ENCODE measurements at regions not wholly inside any gene's neighbourhood (a gene's known extent, or its start where the extent isn't known, plus 50 kb on each side); places are given as distances from the start of the nearest gene placed in this dataset.

DNA sequence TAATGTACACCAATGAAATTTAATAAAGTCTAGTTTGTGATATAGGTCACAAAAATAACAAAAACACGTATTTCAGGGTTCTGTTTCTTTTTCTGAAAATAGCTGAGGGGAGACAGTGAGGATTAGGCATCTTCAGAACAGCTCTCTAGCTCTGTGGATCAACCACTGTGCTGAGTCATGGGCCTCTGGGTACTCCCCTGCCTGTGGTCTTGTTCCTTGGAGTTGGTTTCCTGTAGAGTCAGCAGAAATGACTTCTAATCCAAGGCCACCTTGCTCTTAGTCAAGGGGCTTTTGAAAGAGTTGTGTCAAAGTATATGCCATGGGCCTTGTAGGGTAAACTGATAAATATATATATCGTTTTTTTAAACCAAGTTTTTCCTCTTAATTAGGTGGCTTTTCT is 141.8 kb upstream of the ZRANB2 start:
- ChIA-PET POLR2A (no interaction called here), CTCF (interaction anchor here (1.3 kb wide), 1 partner anchor 48 kb away, joined by 3 read pairs; no protein-coding TSS in a partner anchor)
- TF ChIP-seq, protein P1, sequence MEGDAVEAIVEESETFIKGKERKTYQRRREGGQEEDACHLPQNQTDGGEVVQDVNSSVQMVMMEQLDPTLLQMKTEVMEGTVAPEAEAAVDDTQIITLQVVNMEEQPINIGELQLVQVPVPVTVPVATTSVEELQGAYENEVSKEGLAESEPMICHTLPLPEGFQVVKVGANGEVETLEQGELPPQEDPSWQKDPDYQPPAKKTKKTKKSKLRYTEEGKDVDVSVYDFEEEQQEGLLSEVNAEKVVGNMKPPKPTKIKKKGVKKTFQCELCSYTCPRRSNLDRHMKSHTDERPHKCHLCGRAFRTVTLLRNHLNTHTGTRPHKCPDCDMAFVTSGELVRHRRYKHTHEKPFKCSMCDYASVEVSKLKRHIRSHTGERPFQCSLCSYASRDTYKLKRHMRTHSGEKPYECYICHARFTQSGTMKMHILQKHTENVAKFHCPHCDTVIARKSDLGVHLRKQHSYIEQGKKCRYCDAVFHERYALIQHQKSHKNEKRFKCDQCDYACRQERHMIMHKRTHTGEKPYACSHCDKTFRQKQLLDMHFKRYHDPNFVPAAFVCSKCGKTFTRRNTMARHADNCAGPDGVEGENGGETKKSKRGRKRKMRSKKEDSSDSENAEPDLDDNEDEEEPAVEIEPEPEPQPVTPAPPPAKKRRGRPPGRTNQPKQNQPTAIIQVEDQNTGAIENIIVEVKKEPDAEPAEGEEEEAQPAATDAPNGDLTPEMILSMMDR (IDR thresholded peaks at IDR 0.05; ENCODE audit: control extremely low read depth, extremely low read depth, low read depth, missing control alignments), result no peak
- DNase-seq (ENCODE audit: extremely low spot score), result no peak

DNA sequence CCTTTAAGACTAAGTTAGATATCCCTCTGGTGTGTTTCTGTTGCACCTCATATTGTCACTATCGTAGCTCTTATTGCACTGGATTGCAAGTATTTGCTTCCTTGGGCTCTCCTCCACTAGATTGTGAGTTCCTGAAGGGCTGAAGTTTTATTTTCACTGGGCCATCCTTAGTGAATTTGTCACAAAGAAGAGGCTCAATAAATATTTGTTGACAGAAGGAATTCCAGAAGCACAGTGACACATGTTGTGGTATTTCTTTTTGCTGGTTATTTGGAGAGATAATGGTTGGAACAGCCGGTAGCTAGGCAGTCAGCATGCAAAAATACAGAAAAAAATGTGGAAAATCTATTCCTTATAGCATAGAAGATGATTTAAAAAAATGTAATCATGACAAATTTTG is 129.9 kb upstream of the ZRANB2 start:
- TF ChIP-seq, protein P1 (IDR thresholded peaks at IDR 0.05; ENCODE audit: control extremely low read depth, extremely low read depth, low read depth, missing control alignments), result no peak
- no peak for DNase-seq (ENCODE audit: extremely low spot score)
- POLR2A ChIA-PET, result no interaction called here
- CTCF ChIA-PET, result interaction anchor here (1.5 kb wide), 1 partner anchor 15 kb away, joined by 3 read pairs; no protein-coding TSS in a partner anchor

DNA sequence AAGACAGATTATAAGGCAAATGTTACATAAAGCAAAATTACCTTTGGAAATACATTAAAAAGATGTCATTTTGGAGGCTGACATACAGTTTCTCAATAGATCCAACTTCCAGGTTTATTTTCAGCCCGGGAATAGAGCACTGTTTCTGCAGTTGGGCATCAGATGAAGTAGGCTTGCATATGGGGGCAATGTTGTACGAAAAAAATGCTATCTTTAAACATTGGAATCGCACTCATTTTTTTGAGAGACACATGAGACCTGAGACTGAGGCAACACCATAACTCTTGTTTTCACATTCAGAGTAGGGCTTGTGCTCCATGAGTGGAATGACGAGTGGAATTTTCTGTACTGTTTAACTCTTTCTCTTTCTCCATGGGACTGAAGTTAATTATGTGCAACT is 122.4 kb upstream of the ZRANB2 start:
- DNase-seq (ENCODE audit: extremely low spot score), result no peak
- CTCF ChIA-PET, result interaction anchor here (1.5 kb wide), 1 partner anchor 13 kb away, joined by 5 read pairs; no protein-coding TSS in a partner anchor
- POLR2A ChIA-PET, result no interaction called here
- TF ChIP-seq, protein P1 (IDR thresholded peaks at IDR 0.05; ENCODE audit: control extremely low read depth, extremely low read depth, low read depth, missing control alignments), result no peak

DNA sequence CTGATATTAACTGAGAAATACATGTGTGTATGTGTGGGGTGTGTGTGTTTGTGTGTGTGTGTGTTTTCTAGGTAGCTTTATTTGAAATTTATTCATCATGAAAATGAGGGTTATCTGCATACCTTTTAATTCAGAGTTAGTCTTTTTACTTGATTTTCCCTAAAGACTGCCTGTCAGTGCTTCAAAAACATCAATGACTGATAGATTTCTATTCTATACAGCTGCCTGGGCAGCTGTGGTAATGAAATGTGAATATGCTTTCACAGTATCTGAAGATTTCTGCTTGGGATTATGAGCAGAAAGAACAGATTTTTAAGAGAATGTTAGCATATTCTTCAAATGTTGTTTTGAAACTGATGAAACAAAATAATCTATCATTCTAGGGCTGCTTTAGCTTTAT is 119.7 kb upstream of the ZRANB2 start:
- ChIA-PET POLR2A (no interaction called here), CTCF (no interaction called here)
- TF ChIP-seq, protein P1 (IDR thresholded peaks at IDR 0.05; ENCODE audit: control extremely low read depth, extremely low read depth, low read depth, missing control alignments), result no peak

DNA sequence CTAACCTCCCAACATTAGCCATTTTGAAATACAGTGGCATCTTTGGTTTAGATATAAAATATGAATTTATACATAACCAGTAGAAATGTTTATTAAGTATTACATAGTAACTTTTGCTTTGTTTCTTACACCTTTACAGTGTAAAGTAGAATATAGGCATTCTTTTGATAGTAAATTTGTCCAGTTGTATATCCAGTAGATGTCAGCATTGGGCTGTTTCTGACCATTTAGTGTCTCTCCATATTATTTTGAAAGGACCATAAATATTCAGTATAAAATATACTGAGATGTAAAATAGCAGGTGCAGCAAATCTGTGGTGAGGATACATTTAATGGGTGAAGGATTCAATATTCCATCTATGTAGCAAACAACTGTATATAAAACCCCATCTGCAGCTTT is 115.8 kb upstream of the ZRANB2 start:
- DNase-seq (ENCODE audit: extremely low spot score), result no peak
- ChIA-PET POLR2A (no interaction called here), CTCF (interaction anchor here (1.1 to 1.3 kb wide), 4 partner anchors 10 to 47 kb away, joined by 3 to 5 read pairs (median 4); no protein-coding TSS in a partner anchor)
- TF ChIP-seq, protein P1 (IDR thresholded peaks at IDR 0.05; ENCODE audit: control extremely low read depth, extremely low read depth, low read depth, missing control alignments), result no peak

More for the DNA sequence above, 119.7 kb upstream of the ZRANB2 start:
- DNase-seq (ENCODE audit: extremely low spot score), result no peak

DNA sequence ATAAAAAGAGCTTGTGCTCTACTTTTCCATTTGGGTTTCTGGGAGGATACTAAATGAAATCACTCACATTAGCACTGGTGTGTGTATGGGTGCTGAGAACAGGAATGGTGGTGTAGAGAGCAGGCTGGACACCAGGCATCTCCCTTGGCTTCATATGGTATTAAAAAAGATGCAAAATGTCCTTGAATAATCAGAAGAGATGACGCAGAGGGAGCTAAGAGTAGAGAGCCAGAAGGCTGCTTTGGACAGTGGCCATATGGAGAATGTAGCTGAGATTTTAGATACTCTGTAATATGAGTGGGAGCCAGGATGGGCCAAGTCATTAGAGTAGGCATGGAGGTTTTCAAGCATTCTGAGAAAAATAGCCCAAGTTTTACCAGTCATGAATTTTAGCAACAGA is 112.3 kb upstream of the ZRANB2 start:
- POLR2A ChIA-PET, result no interaction called here
- CTCF ChIA-PET, result interaction anchor here (1.7 kb wide), 1 partner anchor 11 kb away, joined by 3 read pairs; no protein-coding TSS in a partner anchor
- no peak for DNase-seq (ENCODE audit: extremely low spot score)

More for the DNA sequence above, 112.3 kb upstream of the ZRANB2 start:
- TF ChIP-seq, protein P1 (IDR thresholded peaks at IDR 0.05; ENCODE audit: control extremely low read depth, extremely low read depth, low read depth, missing control alignments), result no peak

All from GM10248 (cell line).